ENCODE measurements at regions not wholly inside any gene's neighbourhood (a gene's known extent, or its start where the extent isn't known, plus 50 kb on each side); places are given as distances from the start of the nearest gene placed in this dataset.

- Histone ChIP-seq H3K27ac (peak overlapping the region in 5 of 21 experiments; percentile 6 to 55 (median 17)), H3K4me3 (no peak overlapping the region)
These were observed 236.9 kb upstream of the JAG1 start for GRCh38 chr20:10910535-10911178.

- Histone ChIP-seq H3K27ac (no peak overlapping the region), H3K4me3 (no peak overlapping the region)
These were observed 237.5 kb upstream of the JAG1 start for GRCh38 chr20:10911298-10911697.

GRCh38 chr20:10915815-10916214 is 242.0 kb upstream of the JAG1 start:
- Histone ChIP-seq H3K27ac (no peak overlapping the region), H3K4me3 (no peak overlapping the region)

- Histone ChIP-seq H3K27ac (no peak overlapping the region), H3K4me3 (no peak overlapping the region)
These were observed 242.5 kb upstream of the JAG1 start for GRCh38 chr20:10916312-10916711.

- no peak overlapping the region for H3K4me3 ChIP-seq
- H3K27ac ChIP-seq, result no peak overlapping the region
These were observed 244.0 kb upstream of the JAG1 start for GRCh38 chr20:10917826-10918225.

- peak overlapping the region in 8 of 21 experiments; percentile 7 to 68 (median 40) for H3K27ac ChIP-seq
These were observed 245.8 kb upstream of the JAG1 start for GRCh38 chr20:10919396-10920140.

GRCh38 chr20:10920396-10920795 is 246.6 kb upstream of the JAG1 start:
- peak overlapping the region in 11 of 21 experiments; percentile 1 to 68 (median 34) for H3K27ac ChIP-seq
- no peak overlapping the region for H3K4me3 ChIP-seq

More at GRCh38 chr20:10919396-10920140, 245.8 kb upstream of the JAG1 start:
- H3K4me3 ChIP-seq, result no peak overlapping the region

GRCh38 chr20:10921491-10922010 is 247.8 kb upstream of the JAG1 start:
- no peak overlapping the region for H3K4me3 ChIP-seq
- H3K27ac ChIP-seq, result no peak overlapping the region

- Histone ChIP-seq H3K4me3 (no peak overlapping the region), H3K27ac (peak overlapping the region in 6 of 21 experiments; percentile 32 to 72 (median 52))
These were observed 248.7 kb upstream of the JAG1 start for GRCh38 chr20:10922506-10922905.

GRCh38 chr20:10922941-10923340 is 249.1 kb upstream of the JAG1 start:
- H3K27ac ChIP-seq, result peak overlapping the region in 8 of 21 experiments; percentile 14 to 72 (median 52)

GRCh38 chr20:10924644-10925201 is 250.9 kb upstream of the JAG1 start:
- Histone ChIP-seq H3K27ac (peak overlapping the region in 5 of 21 experiments; percentile 25 to 57 (median 36)), H3K4me3 (no peak overlapping the region)

More at GRCh38 chr20:10922941-10923340, 249.1 kb upstream of the JAG1 start:
- no peak overlapping the region for H3K4me3 ChIP-seq

- H3K27ac ChIP-seq, result no peak overlapping the region
- no peak overlapping the region for H3K4me3 ChIP-seq
These were observed 252.0 kb upstream of the JAG1 start for GRCh38 chr20:10925767-10926166.

- Histone ChIP-seq H3K27ac (no peak overlapping the region), H3K4me3 (no peak overlapping the region)
These were observed 253.3 kb upstream of the JAG1 start for GRCh38 chr20:10927011-10927583.

- no peak overlapping the region for H3K4me3 ChIP-seq
- H3K27ac ChIP-seq, result no peak overlapping the region
These were observed 254.4 kb upstream of the JAG1 start for GRCh38 chr20:10927936-10928840.

GRCh38 chr20:10928841-10929421 is 255.1 kb upstream of the JAG1 start:
- Histone ChIP-seq H3K4me3 (no peak overlapping the region), H3K27ac (no peak overlapping the region)

- no peak overlapping the region for H3K4me3 ChIP-seq
These were observed 262.0 kb upstream of the JAG1 start for GRCh38 chr20:10935658-10936402.

GRCh38 chr20:10936786-10937185 is 263.0 kb upstream of the JAG1 start:
- Histone ChIP-seq H3K4me3 (no peak overlapping the region), H3K27ac (no peak overlapping the region)

More at GRCh38 chr20:10935658-10936402, 262.0 kb upstream of the JAG1 start:
- no peak overlapping the region for H3K27ac ChIP-seq

- no peak overlapping the region for H3K4me3 ChIP-seq
These were observed 265.6 kb upstream of the JAG1 start for GRCh38 chr20:10939331-10939941.

More at GRCh38 chr20:10939331-10939941, 265.6 kb upstream of the JAG1 start:
- H3K27ac ChIP-seq, result no peak overlapping the region

Data from skin epidermis (tissue), 12 donors.